HG02763 (cell line): ENCODE measurements at regions not wholly inside any gene's neighbourhood (a gene's known extent, or its start where the extent isn't known, plus 50 kb on each side); places are given as distances from the start of the nearest gene placed in this dataset.

Source experiments
- ATAC-seq: cut with Tn5 transposase; IDR thresholded peaks from one replicate; pipeline ENCODE4 v1.9.1; 2021; ENCODE audit warnings: mild to moderate bottlenecking, moderate library complexity; ENCODE audit not compliant: unreplicated experiment

DNA sequence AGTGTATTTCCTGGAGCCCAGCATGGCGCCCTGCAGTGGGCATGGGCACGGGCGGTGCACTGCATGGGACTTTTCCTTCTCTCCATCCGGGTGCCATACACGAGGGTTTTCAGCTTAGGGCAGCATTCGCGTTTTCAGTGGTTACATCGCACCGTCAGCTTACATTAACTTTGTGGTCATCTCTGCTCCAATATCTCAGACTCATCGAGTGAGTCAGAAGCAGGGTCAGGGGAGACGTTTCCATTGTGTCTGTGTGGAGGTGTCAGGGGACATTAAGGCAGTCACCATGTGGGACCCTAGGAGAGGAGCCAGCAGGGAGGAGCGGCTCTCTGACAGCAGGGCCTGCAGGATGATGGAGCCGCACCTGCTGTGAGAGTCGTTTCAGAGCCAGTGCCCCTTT is 541.0 kb downstream of the FGF9 start:
- ATAC-seq = no peak

DNA sequence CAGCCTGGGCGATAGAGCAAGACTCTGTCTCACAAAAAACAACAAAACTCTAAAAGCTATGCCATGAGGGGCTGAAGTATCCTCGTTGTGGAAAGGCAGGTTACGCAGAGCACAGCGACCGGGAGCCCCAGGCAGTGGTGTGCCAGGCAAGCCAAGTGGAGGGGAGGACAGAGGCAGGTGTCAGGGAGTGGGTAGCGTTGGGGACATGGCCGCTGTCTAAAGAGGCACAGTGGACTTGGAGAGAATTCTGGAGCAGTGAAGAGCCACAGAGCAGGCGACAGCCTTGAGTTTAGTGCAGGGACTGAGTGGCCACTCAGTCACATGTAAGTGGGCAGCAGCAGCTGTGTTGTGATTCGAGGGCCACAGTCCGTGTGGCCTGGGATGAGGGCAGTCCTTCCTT is 541.7 kb downstream of the FGF9 start:
- no peak for ATAC-seq

DNA sequence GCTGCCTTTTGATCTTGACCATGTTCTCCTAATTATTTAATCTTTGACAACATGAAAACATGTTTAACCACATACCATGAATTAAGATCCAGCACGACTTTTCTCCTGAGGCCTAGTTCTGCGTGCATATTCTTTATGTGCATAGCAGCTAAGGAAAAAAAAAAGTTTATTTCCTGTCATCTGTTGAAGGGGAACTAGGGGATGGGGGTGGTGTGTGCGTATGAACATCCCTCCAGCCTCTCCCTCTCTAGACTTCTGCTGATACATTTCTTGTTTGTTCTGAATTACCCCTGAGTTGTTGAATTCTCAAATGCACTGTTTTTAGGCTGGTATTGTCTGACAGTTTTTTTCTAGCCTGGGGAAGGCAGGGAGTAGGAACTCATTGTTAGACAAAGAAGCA is 543.3 kb downstream of the FGF9 start:
- no peak for ATAC-seq

DNA sequence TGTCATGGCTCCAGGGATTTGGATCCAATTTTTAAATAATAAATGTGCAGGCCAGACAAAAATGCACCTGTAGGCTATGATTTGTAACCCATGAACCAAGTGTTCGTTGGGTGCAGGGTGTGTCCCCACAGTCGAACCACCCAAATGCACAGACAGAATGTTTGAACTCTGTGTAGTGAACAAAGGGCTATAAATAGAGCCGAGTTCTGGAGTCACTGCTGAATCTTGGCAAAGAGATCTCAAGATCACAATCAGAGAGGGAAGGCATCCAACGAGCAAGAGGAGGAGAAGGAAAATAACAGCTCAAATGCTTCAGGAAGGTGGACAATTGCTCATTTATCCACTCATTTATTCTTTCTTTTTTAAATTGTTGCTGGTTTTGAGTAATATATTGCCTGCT is 547.9 kb downstream of the FGF9 start:
- ATAC-seq = no peak

DNA sequence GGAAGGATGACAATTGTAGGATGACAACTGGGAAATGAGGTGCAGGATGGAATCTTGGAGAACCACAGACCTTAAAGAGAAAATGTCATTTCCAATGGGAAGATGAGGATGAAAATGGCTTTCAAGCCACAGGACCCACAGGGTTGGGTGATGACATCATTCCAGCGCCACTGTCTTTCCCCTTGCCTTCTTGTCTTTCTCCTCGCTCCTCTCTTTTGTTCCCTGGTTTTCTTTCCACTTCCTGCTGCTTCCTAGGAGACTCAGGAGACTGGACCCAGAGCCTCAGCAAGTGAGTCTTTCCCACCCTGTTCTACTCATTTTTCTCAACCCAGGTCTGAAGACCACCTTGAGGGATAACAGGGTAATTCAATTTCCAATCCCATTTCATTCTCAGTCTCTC is 548.8 kb downstream of the FGF9 start:
- ATAC-seq = no peak

DNA sequence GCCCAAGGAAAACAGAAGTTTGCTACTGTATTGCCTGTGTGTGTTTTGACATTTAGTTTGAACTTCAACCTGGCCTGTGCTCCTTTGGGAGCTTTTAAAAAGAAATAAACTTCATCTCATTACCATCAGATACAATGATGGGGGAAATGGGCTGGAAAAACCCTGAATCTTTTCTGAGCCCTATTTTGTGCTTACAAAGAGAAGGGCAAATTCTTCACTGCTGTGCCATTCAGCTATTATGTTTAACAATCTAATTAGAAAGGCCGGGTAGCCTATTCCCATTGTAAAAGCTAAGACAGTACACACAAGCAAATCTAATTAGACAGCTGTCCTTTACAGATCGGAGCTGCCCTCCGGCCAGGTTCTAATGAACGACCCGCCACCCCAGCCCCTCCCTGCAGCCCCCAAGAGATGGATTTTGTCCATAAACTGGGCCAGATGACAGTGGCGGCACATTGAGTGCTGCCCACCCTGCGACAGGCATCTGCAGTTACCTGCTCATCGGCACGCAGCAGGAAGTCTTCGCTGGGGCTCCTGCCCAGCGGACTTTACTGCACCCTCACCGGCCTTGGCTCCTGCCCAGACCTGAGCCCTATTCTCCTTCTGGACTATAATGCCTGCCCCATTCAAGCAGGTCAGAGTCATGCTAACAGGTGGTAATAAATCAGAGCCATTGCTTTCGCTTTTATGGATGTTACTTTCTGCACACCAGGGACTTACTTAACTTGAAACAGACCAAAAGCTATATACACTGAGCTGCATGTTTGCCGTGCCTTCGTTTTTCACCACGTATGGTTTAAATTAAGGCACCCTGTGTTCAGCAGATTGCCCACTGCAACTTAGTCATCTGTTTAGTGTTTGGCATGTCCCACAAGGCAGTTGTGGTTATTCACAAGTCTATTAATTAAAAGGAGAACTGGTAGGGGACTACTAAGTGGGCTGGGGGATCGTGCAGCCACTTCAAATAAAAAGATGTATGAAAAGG is 549.6 kb downstream of the FGF9 start:
- no peak for ATAC-seq

DNA sequence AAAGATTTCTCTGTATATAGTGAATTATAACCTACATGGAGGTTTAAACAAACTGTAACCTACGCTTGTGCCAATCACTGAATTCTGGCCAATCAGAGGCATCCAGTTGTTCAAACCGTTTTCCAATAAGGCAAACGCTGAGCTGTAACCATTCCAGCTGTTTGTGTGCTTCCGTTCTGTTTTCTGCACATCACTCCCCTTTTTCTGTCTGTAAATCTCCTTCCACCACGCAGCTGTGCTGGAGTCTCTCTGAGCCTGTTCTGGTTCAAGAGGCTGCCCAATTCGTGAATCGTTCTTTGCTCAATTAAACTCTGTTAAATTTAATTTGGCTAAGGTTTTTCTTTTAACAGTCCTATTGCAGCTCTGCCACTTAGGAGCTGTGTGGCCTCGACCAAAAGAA is 552.5 kb downstream of the FGF9 start:
- no peak for ATAC-seq

DNA sequence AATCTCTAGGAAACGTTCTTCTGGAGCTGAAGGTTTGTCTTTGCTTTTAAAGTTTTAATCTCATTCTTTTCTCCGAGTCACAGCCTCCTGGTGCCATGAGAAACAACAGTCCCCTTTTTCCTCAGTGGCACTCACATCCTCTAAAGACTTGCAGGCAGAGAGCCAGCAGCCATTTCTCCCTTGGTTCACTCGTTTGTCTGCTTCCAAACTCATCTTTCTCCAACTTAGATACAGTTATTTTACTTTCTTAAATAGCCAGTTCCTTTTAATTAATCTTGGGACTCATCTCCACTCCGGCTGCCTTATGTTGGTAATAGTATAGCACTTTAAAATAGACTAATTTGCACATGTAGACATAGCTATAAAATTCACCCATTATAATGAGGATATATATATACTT is 555.2 kb downstream of the FGF9 start:
- ATAC-seq = no peak

DNA sequence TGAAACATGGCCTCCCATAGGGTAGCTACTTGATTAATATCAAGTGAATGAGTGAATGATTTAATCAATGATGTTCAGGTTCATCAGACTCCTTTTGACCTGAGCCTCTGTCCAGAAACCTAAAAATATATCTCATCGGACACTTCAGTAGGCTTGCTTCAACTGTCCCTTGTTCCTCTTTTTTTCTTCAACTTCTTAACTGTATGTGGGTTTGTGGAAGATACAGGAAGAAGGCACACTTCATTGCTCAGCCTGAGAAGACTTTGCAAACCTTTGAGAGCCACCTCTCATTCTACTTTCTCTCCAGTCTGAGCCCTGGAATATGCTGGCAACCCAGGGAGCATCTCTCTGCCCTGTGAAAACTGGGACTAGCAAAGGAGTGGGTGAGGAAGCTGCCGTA is 557.0 kb downstream of the FGF9 start:
- ATAC-seq = no peak

DNA sequence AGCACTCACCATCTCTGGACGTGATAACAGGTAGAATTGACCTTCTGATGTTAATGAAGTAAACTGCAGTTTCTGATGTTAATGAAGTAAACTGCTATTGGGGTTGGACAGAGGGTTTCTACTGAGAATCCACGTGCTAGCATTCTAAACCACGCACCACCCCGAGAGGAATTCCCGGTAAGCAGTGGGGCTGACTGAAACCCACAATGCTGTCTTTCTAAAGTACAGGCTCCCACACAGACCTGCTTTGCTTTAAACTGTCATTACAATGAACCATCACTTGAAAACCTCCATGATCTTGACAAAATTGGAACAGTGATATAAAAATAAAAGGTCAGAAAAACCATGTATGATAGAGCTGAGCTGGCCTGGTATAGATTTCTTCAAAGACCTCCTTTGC is 559.0 kb downstream of the FGF9 start:
- no peak for ATAC-seq

DNA sequence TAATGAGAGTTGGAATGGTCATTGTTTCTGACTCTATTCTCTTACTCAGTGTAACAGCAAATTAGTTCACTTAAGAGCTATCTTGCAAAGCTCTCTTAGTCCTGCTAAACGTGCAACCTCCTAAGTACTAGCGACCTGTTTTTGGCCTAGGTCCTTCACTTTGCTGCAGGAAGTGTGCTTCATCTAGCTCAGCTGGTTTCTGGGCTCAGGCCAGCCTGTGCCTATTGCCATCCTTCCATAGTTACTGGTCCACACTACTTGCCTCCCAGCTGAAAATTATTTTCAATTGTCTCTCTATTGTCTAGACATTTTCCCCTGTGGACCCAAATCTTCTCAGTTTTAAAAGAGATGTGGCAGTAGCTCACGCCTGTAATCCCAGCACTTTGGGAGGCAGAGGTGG is 561.3 kb downstream of the FGF9 start:
- no peak for ATAC-seq

DNA sequence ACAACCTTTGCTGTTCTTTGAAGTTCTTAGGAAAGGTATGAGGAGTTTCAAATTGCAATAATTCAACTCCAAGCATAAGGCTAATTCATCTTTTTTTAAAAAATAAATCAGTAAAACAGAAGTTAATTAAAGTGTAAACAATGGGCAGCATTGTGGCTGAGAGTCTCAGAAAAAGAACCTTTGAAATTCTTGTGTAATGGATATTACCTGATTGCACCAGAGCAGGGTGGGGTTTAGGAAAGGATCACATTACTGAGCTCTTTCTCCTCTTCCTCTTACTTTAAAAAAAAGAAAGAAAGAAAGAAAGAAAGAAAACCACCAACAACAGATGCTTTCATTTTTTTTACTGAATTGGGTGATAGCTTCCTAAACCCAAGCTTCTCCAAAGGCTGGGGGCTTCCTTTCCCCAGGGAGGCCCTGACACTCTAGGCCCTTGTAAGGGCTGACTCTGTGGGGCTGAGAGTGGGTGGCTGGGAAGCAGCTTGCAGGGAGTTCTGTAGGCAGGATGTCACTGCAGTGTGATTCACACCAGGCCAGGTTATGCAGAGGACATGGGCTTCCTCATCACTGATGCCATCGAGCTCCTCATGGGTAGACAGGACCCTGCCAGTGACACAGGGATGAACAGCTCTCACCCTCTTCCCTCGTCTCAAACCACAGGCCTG is 564.5 kb downstream of the FGF9 start:
- ATAC-seq = no peak

DNA sequence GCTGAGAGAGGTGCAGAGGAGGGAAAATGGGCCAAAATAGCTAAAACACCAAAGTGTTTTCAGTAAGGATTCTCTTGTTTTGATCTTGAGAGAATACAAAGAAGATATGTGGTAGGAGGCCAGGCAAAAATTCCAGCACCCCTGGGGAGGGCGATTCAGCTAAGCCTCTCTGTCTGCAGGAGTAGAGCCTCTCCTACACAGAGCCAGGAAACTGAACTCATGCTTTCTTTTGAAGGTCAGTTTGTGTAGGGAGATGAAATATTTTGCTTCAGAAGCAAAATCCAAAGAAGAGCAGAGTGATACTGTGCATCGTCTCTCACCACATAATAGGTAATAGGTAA is 565.0 kb downstream of the FGF9 start:
- no peak for ATAC-seq

DNA sequence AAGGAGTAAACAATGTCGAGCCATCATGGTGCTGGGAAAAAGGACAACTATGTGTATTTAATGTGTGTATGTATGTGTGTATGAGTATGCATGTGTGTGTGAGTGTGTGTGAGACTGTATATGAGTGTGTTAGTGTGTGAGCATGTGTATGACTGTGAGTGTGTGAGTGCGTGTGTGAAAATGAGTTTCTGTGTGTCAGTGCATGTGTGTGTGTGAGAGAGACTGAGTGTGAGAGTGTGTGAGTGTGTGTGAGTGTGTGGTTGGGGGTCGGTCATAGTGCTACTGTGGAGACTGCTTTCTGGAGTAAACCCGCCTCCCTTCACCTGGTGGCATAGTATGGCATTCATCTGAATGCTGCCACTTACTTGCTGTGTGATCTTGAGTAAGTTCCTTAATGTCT is 567.4 kb downstream of the FGF9 start:
- ATAC-seq = no peak

DNA sequence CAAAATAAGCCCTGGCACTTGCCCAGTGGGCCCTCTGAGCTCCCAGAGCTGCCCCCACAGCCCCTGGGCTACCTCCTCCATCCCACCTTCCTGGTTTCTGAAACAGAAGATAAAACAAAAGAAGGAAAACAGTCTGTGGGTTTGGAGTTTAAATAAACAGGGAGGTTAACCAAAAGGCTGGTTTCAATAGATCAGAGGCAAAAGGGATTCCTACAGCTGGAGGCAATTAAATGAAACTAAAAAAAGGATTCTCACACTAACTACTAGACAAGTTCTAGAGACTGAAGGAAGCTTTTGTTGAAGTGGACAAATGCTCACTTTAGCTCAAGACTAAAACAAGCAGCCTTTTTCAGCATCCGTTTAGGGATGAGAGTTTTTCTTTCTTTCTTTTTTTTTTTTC is 569.8 kb downstream of the FGF9 start:
- ATAC-seq = no peak

DNA sequence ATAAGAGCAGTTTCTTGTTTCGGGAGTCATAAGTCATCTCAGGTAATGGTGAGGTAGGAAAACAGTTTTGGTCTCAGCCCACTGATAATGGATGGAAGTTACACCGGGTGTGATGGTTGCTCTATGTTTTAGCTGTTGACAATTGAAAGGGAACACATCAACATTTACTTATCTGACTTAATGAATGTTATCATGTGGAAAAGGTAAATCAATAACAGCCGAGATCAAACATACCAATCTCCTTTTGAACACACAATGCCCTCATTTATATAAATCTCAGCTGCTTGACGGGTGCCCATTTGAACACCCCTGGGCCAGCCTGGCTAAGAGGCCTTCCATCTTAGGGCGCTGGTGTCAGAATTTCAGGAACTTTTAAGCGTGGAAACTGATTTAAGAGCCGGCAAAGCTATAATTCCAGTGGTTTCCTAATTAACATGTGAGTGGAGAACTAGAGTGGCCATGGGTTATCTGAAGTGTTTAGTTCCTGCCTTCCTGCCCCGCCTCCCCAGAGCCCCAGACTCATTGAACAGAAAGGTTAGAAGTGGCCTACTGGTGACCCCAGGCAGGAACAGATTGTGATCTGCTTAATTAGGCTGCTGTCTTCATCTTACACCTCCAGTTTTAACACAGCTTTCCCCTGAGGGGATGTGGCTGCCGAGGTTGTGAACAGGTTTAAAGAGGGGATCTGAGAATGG is 572.7 kb downstream of the FGF9 start:
- no peak for ATAC-seq

DNA sequence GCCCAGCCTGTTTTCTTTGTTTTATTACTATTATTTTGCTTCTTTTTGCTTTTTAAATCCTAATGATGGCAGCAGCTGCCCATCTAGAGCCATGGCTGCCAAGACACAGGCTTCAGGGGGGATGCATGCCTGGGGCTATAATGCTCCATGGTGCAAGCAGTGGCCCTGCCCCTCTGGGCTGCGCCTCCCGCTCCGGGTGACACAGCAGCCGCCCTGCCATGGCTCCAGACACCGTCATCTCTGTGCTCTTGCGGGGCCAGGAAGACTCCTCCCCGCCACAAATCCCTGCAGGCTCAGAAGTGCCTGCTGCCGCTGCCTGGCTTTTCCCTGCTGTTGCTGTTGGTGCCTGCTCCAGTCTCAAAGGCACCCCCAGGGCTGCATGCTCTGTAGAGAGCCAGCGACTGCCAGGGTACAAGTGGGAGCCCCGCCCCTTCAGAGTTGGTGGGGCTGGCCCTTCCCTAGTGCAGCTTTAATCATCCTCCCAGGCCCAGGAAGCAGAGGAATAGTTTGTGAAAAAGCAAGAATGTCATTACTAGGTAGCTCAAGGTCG is 581.5 kb downstream of the FGF9 start:
- ATAC-seq = no peak

DNA sequence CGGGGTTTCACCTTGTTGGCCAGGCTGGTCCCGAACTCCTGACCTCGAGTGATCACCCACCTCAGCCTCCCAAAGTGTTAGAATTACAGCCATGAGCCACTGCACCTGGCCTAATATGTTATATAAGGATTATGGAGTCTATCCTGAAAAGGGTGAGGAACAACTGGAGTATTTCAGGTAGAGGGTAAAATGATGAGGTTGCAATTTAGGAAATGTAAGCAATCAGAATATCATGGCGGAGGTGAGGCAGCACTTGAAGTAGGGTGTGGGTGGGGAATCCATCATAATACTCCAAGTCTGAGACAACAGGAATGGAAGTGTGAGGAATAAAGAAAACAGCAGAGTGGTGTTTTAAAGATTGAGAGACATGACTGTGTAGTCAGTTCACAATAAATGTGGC is 582.2 kb downstream of the FGF9 start:
- ATAC-seq = no peak

DNA sequence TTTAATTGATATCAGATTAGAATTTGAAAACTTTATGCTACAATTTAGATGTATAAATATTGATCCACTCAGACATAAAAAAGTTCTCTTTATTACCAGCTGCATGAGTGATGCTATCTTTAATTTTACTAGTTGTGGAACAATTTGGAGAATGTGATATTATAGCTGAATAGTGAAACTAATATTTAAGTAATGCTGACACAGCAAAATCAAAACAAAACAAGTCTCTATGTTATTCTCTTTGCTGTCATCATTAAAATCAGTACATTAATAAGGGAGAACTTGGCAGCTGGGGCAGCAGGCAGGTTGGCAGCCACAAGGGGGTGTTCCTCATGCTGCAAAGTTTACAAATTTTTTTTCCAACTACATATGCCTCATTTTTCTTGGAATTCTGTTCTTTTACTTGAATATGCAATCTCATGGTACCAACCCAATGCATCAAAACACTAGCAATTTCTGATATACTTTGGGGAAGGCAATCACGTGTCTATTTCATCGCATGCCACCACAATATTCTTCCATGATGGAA is 585.3 kb downstream of the FGF9 start:
- no peak for ATAC-seq

DNA sequence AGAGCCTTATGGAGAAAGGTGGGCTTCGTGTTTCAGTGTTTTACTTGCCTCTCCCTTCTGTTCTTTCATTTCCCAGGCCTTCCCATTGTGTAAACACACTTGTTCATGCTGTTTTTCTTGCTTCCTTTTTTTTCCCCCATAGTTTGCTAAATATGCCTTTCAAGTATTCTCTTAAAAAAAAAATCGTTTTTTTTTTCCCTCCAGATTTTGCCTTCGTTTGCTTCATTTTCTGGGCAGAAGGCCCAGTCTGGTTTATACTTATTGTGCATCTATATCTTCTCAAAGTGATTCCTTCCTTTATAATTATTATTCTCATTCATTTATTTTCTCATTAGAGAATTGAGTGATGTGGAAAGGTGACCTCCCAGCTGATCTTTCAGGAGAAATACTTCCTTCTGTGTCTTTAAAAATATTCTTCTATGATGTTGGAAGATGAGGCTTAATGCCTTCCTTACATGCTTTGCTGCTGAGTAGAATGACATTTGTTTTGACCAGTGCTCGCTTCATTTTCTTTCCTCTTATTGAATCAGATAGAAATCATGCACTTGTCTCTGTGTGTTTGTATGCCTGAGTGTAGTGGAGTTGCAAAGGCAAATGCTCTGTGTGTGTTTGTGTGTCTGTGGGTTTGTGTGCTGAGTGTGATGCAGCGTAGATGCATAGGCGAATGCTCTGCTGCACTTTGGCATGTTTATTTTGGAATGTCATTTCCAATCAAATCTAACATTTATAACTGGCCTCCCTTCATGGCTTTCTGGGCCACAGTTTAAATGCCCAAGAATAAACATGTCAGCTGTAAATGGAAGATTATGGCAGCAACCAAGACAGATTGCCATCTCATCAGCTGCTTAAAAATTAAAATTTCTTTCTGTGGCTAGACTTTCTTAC is 591.4 kb downstream of the FGF9 start:
- no peak for ATAC-seq
